ENCODE measurements at regions not wholly inside any gene's neighbourhood (a gene's known extent, or its start where the extent isn't known, plus 50 kb on each side); places are given as distances from the start of the nearest gene placed in this dataset.

DNA sequence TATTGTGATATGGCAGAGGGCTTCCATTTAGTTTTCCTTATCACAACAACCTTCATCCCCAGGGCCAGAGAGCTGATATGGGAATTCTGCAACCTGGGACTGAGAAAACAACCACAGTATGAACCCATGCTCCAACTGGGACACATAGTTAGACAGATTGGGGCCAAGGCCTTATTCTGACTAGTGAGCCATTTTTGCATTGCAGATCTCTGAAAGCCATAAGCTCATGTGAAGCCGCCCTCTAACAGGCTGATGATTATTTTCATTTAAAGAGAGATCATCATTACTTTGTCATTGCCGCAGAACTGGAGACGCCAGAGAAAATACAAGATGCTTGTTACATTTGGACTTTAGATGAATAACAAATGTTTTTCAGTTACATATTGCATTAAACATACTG is 791.7 kb upstream of the POM121L12 start:
- Histone ChIP-seq H3K9me3 (ENCODE audit: control insufficient read depth, insufficient read depth, low read depth, low read length) (no peaks in the 10 kb centered on the region), H3K27ac (ENCODE audit: extremely low read depth, low read depth, low read length) (no peak overlapping the region), H3K4me3 (ENCODE audit: low read depth, low read length) (no peak overlapping the region), H3K36me3 (ENCODE audit: control insufficient read depth in 2 of 2, insufficient read depth in 1 of 2, low read length in 2 of 2) (no peaks in the 10 kb centered on the region), H3K4me1 (ENCODE audit: control insufficient read depth, insufficient read depth, low read length) (no peaks in the 10 kb centered on the region)
- TF ChIP-seq GLI2 (tag by site-specific recombination; IDR thresholded peaks at IDR 0.05; ENCODE audit: borderline replicate concordance, low read depth) (no peak), ZNF2 (tag by site-specific recombination; IDR thresholded peaks at IDR 0.05) (no peak), ZBTB1 (tag by site-specific recombination; IDR thresholded peaks at IDR 0.05) (no peak), KLF16 (tag by site-specific recombination; IDR thresholded peaks at IDR 0.05) (no peak), ZNF112 (tag by site-specific recombination; IDR thresholded peaks at IDR 0.05) (no peak), ZNF184 (tag by site-specific recombination; IDR thresholded peaks at IDR 0.05) (no peak), ZNF677 (tag by site-specific recombination; IDR thresholded peaks at IDR 0.05) (no peak), ZNF266 (tag by site-specific recombination; IDR thresholded peaks at IDR 0.05; ENCODE audit: low read depth) (no peak), ZNF600 (tag by site-specific recombination; IDR thresholded peaks at IDR 0.05) (no peak), ZNF140 (tag by site-specific recombination; IDR thresholded peaks at IDR 0.05) (no peak), ZFP3 (tag by site-specific recombination; IDR thresholded peaks at IDR 0.05; ENCODE audit: low read depth) (no peak), KLF8 (tag by site-specific recombination; IDR thresholded peaks at IDR 0.05) (no peak), ZNF785 (tag by site-specific recombination; IDR thresholded peaks at IDR 0.05) (no peak), ZNF629 (tag by site-specific recombination; IDR thresholded peaks at IDR 0.05) (no peak), ZSCAN30 (tag by site-specific recombination; IDR thresholded peaks at IDR 0.05) (no peak), ZNF223 (tag by site-specific recombination; IDR thresholded peaks at IDR 0.05) (no peak), KLF7 (tag by site-specific recombination; IDR thresholded peaks at IDR 0.05; ENCODE audit: borderline replicate concordance) (no peak)
- TF ChIP-seq, protein P1, sequence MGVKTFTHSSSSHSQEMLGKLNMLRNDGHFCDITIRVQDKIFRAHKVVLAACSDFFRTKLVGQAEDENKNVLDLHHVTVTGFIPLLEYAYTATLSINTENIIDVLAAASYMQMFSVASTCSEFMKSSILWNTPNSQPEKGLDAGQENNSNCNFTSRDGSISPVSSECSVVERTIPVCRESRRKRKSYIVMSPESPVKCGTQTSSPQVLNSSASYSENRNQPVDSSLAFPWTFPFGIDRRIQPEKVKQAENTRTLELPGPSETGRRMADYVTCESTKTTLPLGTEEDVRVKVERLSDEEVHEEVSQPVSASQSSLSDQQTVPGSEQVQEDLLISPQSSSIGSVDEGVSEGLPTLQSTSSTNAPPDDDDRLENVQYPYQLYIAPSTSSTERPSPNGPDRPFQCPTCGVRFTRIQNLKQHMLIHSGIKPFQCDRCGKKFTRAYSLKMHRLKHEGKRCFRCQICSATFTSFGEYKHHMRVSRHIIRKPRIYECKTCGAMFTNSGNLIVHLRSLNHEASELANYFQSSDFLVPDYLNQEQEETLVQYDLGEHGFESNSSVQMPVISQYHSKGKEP (tag by site-specific recombination; IDR thresholded peaks at IDR 0.05): no peak
- TF ChIP-seq, protein P2, sequence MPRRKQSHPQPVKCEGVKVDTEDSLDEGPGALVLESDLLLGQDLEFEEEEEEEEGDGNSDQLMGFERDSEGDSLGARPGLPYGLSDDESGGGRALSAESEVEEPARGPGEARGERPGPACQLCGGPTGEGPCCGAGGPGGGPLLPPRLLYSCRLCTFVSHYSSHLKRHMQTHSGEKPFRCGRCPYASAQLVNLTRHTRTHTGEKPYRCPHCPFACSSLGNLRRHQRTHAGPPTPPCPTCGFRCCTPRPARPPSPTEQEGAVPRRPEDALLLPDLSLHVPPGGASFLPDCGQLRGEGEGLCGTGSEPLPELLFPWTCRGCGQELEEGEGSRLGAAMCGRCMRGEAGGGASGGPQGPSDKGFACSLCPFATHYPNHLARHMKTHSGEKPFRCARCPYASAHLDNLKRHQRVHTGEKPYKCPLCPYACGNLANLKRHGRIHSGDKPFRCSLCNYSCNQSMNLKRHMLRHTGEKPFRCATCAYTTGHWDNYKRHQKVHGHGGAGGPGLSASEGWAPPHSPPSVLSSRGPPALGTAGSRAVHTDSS (tag by site-specific recombination; IDR thresholded peaks at IDR 0.05): no peak
- POLR2A ChIA-PET: no interaction called here
- CTCF ChIA-PET: no interaction called here

DNA sequence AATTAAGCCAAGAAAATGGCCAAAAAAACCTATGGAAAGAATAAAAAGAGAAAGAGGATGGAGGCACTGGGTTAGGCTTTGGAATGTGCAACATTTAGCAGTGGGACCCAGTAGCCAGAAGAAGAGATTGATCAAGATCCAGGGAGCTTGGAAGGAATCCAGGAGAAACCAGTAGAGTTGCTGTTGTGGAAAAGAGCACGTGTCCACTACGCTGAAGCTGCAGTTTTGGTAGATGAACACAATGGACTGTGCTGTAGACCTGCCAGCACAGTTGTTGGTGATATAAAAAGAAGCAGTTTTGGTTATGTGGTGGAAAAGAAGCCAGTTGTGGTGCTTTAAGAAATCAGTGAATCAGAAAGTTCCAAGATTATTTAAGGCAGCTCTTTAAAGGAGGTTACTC is 802.2 kb upstream of the POM121L12 start:
- no peaks in the 10 kb centered on the region for H3K36me3 ChIP-seq (ENCODE audit: control insufficient read depth in 2 of 2, insufficient read depth in 1 of 2, low read length in 2 of 2)
- ChIA-PET CTCF (no interaction called here), POLR2A (no interaction called here)
- no peak overlapping the region for H3K27ac ChIP-seq (ENCODE audit: extremely low read depth, low read depth, low read length)
- no peaks in the 10 kb centered on the region for H3K4me1 ChIP-seq (ENCODE audit: control insufficient read depth, insufficient read depth, low read length)
- H3K4me3 ChIP-seq (ENCODE audit: low read depth, low read length): no peak overlapping the region
- no peaks in the 10 kb centered on the region for H3K9me3 ChIP-seq (ENCODE audit: control insufficient read depth, insufficient read depth, low read depth, low read length)
- TF ChIP-seq, protein P3, sequence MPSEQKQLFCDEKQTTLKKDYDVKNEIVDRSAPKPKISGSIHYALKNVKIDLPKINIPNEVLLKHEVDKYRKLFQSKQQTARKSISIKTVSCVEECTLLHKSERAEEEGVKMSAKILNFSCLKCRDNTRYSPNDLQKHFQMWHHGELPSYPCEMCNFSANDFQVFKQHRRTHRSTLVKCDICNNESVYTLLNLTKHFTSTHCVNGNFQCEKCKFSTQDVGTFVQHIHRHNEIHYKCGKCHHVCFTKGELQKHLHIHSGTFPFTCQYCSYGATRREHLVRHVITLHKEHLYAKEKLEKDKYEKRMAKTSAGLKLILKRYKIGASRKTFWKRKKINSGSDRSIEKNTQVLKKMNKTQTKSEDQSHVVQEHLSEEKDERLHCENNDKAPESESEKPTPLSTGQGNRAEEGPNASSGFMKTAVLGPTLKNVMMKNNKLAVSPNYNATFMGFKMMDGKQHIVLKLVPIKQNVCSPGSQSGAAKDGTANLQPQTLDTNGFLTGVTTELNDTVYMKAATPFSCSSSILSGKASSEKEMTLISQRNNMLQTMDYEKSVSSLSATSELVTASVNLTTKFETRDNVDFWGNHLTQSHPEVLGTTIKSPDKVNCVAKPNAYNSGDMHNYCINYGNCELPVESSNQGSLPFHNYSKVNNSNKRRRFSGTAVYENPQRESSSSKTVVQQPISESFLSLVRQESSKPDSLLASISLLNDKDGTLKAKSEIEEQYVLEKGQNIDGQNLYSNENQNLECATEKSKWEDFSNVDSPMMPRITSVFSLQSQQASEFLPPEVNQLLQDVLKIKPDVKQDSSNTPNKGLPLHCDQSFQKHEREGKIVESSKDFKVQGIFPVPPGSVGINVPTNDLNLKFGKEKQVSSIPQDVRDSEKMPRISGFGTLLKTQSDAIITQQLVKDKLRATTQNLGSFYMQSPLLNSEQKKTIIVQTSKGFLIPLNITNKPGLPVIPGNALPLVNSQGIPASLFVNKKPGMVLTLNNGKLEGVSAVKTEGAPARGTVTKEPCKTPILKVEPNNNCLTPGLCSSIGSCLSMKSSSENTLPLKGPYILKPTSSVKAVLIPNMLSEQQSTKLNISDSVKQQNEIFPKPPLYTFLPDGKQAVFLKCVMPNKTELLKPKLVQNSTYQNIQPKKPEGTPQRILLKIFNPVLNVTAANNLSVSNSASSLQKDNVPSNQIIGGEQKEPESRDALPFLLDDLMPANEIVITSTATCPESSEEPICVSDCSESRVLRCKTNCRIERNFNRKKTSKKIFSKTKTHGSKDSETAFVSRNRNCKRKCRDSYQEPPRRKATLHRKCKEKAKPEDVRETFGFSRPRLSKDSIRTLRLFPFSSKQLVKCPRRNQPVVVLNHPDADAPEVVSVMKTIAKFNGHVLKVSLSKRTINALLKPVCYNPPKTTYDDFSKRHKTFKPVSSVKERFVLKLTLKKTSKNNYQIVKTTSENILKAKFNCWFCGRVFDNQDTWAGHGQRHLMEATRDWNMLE (tag by site-specific recombination; conservative IDR thresholded peaks at IDR 0.05; ENCODE audit: low read depth): no peak
- TF ChIP-seq TRIM28 (IDR thresholded peaks at IDR 0.05; ENCODE audit: borderline replicate concordance, low read length) (no peak), BCL11B (tag by site-specific recombination; IDR thresholded peaks at IDR 0.05; ENCODE audit: low read depth) (no peak), ZNF2 (tag by site-specific recombination; IDR thresholded peaks at IDR 0.05) (no peak), ZNF416 (tag by site-specific recombination; IDR thresholded peaks at IDR 0.05) (no peak), ZNF391 (tag by site-specific recombination; IDR thresholded peaks at IDR 0.05; ENCODE audit: borderline replicate concordance, low read depth) (no peak), ZNF747 (tag by site-specific recombination; IDR thresholded peaks at IDR 0.05) (no peak), ZNF585B (tag by site-specific recombination; IDR thresholded peaks at IDR 0.05) (no peak), ZNF266 (tag by site-specific recombination; IDR thresholded peaks at IDR 0.05; ENCODE audit: low read depth) (no peak), ZNF221 (tag by site-specific recombination; IDR thresholded peaks at IDR 0.05; ENCODE audit: borderline replicate concordance) (no peak)
- TF ChIP-seq, protein P4, sequence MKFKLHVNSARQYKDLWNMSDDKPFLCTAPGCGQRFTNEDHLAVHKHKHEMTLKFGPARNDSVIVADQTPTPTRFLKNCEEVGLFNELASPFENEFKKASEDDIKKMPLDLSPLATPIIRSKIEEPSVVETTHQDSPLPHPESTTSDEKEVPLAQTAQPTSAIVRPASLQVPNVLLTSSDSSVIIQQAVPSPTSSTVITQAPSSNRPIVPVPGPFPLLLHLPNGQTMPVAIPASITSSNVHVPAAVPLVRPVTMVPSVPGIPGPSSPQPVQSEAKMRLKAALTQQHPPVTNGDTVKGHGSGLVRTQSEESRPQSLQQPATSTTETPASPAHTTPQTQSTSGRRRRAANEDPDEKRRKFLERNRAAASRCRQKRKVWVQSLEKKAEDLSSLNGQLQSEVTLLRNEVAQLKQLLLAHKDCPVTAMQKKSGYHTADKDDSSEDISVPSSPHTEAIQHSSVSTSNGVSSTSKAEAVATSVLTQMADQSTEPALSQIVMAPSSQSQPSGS (tag by site-specific recombination; IDR thresholded peaks at IDR 0.05; ENCODE audit: low read depth): no peak

Data from HEK293 (cell line).